GM19328 (cell line): ENCODE measurements at regions not wholly inside any gene's neighbourhood (a gene's known extent, or its start where the extent isn't known, plus 50 kb on each side); places are given as distances from the start of the nearest gene placed in this dataset.
"Not testable (repeated sequence)": the region's sequence is repeated elsewhere in the genome, so short reads cannot be mapped to it uniquely, and the experiment has no call there.

Experiments
- ATAC-seq: cut with Tn5 transposase; IDR thresholded peaks from one replicate; pipeline ENCODE4 v1.9.1; 2021; ENCODE audit warnings: mild to moderate bottlenecking, moderate library complexity; ENCODE audit not compliant: unreplicated experiment

- ATAC-seq, result no peak
These were observed 135.5 kb downstream of the CEMIP2 start for GRCh38 chr9:71632776-71633175.

DNA sequence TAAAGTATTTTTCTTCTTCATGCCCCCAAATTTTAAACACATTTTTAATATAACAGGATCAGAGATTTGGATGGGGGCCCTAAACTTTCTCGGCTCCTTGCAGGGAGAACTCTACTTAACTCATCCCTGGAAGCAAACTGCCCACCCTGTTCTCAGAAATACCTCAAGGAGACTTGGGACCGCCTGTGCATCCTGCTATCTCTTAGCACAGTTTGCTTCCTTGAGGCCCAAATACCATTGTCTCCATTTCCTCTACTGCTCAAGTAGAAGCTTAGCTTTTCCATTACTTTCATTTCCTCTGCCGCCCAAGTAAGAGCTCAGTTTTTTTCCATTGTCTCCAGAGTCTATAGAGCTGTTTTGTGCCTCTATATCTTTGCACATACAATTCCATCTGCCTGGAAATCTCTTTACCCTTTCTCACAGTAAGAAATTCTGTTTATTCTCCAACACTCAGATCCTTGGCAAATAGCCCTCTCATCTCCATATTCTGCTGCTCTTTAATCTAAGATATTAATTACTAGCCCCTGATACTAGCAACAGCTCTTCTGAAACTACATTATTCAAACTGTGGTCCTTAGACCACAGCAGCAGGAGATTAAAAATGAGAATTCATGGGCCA, 137.8 kb downstream of the CEMIP2 start:
- ATAC-seq, result no peak

GRCh38 chr9:71629578-71630215, 138.6 kb downstream of the CEMIP2 start:
- no peak for ATAC-seq

DNA sequence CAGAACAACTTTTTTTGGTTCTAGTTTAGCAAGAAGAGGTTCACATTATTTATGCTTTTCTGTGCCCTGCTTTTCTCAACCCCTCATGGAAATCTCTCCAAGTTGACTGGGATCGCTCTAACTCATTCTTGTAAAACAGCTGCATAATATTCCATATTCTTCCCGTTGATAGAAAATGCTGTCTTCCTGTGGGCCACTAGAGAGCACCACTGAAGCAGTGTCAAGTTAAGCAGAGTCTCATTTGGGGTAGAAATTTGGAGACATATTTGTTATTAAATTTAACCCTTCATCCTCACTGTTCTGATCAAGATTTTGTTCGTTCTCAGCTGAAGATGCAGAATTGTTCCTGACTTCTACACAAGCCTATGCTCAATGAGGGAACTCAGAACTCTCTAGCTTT, 140.1 kb downstream of the CEMIP2 start:
- ATAC-seq, result no peak

GRCh38 chr9:71627537-71627936, 140.8 kb downstream of the CEMIP2 start:
- ATAC-seq, result no peak

DNA sequence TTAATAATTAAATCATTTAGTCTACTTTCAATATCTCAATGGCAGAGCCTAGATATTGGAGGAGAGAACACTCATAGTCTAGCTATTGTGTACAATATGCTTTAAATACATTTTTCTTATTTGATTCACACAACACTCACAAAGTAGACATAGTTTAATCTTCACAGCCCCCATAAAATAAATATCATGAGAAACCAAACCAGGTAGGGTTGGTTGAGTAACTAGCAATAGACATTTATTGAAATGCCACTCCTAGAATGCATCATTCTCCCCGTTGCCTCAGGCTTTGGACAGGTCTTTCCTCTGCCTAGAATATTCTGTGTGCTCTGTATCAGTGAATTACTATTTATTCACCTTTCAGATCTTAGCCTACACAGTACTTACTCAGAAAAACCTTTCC, 141.9 kb downstream of the CEMIP2 start:
- no peak for ATAC-seq

GRCh38 chr9:71624728-71625127, 143.6 kb downstream of the CEMIP2 start:
- no peak for ATAC-seq

DNA sequence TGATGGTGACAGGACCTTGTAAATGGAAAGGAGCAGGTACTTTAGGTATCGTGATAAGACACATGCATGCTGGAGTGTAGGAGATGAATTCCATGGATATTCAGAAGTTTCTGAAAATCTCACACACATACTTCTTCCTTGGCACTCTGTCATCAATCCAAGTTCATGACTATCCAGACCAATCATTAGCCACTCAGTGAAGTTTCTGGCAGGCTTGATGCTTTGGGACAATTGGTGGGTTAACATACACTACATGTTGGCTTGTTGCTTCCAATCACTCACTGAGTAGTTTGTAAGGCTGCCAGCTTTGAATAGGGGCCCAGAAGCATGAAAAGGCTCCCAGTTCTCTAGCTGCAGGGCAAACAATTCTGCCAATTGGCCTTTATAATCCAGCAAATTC, 147.6 kb downstream of the CEMIP2 start:
- no peak for ATAC-seq

- no peak for ATAC-seq
These were observed 148.0 kb downstream of the CEMIP2 start for GRCh38 chr9:71620331-71620730.

- ATAC-seq, result no peak
These were observed 148.4 kb downstream of the CEMIP2 start for GRCh38 chr9:71619926-71620325.

DNA sequence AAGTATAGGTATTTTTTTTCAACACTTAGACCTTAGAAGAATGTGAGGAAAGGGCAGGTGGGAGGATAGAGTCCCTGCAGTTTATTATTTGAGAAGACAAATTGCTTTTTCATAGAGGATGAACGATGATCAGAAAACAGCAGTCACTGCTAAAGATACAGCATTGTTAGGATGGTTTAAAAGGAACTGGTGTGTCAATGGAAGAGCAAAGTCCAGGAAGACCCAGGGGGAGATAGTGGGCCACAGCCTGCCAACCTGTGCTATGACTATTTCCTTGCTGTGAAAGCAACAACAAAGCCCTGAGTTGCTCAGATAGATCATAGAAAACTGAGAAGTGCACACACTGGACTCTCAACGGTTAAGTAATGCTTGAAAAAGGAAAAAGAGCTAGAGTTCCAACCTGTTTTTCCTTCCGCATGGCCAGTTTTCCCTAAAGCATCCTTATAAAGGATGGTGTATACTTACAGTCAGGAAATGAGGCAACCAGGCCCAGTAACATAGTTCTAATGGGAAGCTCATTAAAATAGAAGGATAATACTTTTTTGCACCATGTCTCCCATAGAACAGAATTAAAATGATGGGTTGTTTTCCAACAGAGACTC, 153.8 kb downstream of the CEMIP2 start:
- ATAC-seq, result no peak

DNA sequence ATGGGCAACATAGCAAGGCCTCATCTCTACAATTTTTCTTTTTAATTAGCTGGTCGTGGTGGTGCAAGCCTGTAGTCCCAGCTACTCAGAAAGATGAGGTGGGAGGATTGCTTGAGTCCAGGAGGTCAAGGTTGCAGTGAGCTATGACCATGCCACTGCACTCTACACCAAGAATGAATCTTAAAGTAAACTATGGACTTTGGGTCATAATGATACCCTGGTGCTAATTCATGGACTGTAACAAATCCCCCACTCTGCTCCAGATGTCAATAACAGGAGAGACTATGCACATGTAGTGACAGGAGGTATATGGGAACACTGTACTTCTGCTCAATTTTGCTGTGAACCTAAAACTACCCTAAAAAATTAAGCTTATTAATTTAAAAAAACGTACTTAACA, 155.4 kb downstream of the CEMIP2 start:
- no peak for ATAC-seq

DNA sequence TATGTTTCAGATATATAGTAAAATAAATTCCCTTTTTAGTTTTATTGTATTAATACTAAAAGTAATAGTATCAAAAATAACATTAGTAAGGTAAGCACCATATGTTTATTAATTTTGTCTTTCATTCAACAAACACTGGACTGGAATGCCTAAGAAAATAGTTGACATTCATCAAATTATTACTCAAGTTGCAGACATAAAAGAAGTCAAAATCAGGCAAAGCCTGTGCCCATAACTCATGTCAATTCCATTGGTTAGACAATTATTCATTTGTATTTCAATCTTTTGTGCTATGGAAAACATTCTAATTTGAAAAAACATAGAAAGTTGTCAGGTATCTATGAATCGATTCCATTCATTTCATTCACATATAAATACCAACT, 158.9 kb downstream of the CEMIP2 start:
- no peak for ATAC-seq

- ATAC-seq, result no peak
These were observed 159.4 kb downstream of the CEMIP2 start for GRCh38 chr9:71608825-71609447.

DNA sequence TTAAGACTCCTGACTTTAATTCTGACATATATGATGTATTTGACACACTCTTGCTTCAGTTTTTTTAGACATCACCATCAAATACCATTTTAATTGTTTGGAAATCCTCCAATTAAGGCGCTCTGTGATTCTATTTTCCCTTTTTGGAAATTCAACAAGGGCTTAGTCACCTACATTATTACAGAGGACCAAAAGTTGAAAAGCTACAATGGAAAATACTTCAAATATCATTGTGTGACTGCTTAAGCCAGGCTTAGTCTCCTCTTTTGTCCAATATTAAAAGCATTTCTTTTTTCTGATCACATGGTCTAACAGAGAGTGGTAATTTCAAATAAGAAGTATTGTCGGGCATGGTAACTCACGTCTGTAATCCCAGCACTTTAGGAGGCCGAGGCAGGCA, 160.3 kb downstream of the CEMIP2 start:
- ATAC-seq, result no peak

DNA sequence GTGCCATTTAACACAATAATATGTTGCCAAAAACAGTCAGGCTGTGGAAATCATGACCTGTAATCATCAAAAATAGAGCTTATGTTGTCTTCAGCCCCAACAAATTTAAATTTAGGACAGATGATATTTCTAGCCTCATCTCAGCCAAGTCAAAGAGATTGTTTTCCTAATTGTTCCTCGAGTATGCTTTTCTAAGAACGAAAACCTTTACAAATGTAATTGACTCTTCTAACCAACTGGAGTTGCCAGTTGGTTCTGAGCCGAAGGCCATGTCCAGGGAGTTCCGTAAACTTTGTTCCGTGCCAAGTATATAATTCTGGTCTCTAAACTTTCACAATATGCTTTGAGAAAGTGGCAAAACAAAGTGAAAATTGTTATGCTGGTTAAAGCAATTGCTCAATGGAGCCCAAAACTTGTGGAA, 160.8 kb downstream of the CEMIP2 start:
- ATAC-seq, result no peak

DNA sequence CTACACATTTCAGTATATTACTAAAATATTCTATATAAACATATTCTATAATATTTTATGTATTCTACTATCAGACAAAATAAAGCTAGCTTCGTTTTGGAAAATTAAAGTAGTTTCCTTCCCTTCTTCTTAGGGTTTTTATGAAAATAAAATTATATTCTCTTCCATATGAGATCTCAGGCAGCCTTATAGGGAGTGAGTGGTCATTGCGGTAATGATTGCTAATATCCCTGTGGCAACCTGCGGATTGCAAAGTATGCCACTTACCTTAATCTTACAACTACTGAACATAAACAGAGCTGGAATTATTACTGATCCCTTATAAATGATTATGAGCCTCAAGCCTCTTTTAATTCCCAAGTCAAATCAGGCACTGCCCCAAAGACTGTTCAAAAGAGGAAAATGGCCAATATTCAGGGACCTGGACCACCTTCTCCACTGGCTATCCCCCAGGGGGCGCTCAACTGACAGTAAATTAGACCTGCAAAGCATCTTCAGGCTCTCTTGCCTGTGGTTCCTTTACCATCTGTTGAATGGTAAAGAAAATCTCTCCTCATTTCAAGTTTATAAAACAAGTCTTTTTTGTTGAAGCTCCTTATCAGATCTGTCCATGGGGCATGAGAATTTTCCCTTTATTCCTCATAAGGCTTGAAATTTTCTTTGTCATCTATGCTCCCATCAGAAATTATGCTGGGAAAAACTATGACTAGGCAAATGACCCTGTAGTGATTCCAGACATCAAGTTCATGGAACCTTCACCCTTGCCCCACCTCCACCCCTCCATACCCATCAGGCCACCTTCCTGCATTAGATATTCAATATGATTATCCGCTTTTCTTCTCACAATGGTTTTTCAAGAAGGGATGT, 163.9 kb downstream of the CEMIP2 start:
- no peak for ATAC-seq

GRCh38 chr9:71602652-71603051, 165.7 kb downstream of the CEMIP2 start:
- ATAC-seq, result no peak

GRCh38 chr9:71595762-71596161, 172.6 kb downstream of the CEMIP2 start:
- not testable (repeated sequence) for ATAC-seq

DNA sequence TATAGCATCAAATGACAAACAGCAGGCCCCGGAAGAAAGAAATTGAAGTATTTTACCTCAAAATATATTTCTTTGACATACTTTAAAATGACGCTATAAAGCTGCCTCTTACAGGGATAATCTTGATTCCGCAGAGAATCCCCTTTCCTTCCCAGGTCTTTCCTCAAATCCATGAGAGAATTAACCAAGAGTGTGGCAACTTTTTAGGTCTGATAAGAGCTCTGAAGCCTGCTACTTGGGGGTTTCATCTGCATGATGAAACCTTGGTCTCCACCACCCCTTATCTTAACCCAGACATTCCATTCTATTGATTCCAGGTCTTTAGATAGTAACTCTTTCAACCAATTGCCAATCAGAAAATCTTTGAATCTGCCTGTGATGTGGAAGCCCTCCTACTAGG, 173.8 kb downstream of the CEMIP2 start:
- no peak for ATAC-seq

GRCh38 chr9:71592400-71592799, 175.9 kb downstream of the CEMIP2 start:
- no peak for ATAC-seq
